Hematopoietic multipotent progenitor cell treated with erythropoietin and hydrocortisone succinate and interleukin-3 and kit ligand, for 8 days (in vitro differentiated cells): ENCODE measurements at regions not wholly inside any gene's neighbourhood (a gene's known extent, or its start where the extent isn't known, plus 50 kb on each side); places are given as distances from the start of the nearest gene placed in this dataset.

Experiments used
- DNase-seq: peaks from one replicate; pipeline ENCODE4 v3.0.0-alpha.2; 2015

DNA sequence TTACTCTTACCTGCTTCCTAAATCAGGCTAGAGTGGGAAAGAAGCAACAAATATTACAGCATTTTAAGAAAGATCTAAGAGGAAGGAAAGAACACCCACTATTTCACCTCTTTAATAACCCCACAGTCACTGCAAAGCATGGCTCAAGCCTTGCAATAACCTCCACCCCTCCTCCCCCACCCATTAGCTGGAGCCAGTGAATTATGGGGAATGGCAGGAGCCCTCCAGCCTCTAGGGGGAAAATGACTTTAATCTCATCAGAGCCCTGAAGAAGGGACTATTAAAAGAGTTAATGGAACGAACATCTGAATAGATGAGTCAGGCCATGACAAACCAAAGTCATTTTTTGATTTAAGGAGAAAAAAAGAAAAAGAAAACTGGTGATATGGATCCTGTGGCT is 630.7 kb upstream of the PLXNA2 start:
- no peak for DNase-seq

DNA sequence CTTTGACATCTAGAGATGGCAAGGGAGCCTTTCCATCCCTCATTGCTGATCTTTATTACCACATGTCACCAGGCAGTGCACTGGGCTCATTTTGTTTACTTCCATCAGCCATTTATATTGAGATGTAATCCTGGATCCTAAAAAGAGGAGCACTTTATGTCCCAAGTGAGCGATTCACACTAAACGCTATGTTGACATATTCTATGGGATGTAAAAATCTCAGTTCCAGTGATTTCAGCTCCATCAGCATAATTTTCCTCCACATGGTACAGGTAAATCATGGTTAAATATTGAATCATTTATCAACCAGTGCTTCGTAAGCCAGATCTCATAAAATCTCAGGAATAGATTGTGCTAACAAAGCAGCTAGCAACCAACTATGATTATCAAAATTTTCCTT is 634.8 kb upstream of the PLXNA2 start:
- DNase-seq = no peak

DNA sequence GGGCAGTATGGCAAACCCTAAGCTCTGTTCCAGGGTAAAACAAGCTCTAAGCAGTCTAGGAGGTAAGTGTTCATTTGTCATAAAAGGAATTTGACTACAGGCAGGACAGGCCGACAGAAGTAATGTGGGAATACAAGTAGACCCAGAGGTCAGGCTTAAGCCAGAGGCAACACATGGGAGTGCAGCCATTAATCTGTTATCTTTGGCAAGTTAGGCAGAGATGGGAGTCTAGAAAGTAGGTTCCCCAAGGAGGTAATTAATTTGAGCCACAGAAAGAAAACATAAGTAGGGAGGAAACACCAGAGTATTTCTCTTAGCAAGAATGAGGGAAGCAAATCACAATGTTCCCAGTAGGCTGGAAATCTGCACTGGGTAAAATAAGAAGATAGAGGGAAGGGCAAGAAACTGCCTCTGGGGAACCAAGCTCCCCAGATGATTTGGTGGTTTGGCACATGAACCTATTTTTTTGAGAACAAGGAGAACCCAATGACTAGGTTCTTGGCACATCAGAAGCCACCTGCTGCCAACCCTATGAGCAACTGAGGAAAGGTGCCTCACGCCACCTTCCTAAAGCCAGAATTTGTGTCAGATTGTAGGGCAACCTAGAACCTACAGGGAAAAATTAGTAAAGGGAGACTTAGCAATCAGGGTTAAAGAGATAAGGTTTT is 636.4 kb upstream of the PLXNA2 start:
- no peak for DNase-seq

DNA sequence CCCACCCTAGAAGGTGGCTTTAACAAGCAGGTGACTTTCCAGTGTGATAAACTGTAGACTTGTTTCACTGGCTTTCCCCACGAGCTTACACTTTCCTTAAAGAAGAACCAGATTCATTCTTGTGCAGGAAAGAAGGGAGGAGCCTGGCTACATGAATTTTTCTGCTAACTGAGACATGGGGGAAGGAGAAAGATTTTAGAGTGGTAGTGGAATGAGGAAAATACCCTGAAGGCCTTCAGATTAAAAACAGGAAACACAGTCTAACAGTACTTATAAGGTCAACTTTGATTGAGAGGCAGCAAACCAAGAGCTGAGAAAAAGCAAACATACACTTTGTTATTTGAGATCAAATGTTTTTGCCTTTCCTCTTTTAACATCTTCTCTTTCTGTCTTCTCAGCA is 640.9 kb upstream of the PLXNA2 start:
- DNase-seq = no peak

DNA sequence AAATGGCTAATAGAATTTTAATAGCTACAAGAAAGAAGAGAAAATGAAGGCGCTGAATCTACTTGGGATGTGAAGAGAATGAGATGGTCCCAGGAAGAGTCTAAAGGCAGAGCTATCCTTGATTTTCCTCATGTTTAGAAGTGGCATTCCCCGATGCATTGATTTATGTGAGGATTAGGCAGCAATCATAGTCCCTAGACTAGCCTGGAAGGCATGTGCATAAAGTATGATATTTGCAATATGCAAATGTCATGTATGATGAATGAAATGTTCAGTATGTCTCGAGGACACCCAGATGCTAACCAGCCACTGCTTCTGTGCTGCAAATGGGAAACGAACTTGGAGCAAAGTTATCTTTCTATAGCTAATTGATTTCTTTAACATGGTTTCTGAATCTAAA is 641.5 kb upstream of the PLXNA2 start:
- DNase-seq = no peak

DNA sequence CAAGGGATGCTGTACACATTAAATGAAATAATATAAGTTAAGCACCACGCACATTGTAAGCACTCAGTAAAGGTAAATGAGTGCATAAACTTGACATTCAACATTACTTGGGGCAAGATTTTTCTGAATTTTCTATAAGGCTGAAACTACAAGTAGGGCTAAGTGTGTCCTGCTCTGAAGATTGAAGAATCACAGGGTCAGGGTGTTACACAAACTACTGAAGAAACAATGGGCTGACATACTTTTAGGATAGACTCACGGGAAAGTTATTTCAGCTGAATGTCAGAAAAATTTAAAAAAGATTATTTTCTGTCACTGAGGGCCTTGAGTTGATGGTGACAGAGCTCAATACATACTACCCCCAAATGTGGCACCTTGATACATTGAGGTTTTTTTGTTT is 644.2 kb upstream of the PLXNA2 start:
- DNase-seq = no peak

DNA sequence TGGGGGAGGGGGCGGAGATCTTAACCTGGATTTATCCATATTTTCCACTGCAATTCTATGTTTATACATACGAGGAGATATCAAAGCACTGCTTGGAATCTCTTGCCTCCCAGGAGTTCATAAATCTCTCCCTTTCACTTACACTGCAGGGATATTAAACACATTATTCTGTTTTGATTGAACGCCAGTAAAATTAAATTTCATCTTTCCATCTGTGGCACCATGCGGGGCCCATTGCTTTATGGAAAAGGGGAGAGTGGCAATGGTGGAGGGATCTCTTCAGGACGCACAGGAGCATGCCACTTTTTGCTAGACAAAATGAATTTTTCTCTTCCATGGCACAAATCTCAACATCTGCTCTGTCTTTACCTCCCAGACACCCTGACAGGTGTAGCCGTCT is 648.0 kb upstream of the PLXNA2 start:
- DNase-seq = no peak

DNA sequence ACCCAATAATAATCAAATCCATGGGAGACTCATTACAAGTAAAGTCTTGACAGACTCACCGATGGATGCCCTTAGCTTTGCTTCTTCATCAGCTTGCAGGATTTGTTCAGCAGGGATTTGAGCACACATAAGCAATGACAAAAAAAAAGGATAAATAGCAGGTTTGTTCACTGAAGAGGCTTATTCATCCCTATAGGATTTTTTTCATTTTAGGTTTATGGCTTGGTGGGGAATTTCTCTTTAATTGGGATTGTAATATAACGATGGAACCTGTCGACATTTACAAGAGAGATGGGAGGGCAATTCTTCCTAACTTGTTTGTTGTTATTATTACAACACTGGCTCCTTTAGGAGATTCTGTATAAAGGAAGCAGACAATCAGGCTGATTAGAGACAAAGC is 649.1 kb upstream of the PLXNA2 start:
- DNase-seq = no peak

DNA sequence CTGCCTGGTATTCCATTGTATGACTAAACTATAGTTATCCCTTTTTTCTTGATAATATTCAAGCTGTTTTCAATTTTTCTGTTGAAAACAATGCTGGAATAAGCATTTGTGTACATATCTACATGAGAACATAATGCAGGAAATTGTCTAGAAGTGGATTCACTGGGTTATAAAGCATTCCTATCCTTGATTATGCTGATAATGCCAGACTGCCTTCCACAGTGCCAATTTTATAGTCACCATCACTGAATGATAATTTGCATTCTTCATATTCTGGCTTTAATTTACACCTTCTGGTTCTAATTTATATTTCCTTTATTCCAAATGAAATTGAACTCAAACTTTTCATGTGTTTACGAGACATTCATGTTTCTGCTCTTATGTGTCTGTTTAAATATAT is 651.0 kb upstream of the PLXNA2 start:
- no peak for DNase-seq

DNA sequence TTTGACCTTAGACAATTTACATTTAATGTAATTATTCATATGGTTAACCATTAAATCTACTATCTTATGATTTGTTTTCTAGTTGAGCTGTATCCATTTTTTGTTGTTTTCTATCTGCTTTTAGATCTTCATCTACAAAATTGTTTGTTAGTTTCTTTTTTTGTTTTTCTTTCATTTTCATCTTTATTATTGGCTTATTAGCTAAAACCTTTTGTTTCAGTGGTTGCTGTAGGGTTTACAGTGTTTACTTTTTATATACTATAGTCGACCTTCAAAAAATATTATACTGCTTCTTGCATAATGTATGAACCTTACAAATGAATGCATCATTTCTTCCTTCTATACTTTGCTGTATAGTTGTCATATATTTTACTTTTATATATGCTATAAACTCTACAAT is 651.6 kb upstream of the PLXNA2 start:
- DNase-seq = no peak

DNA sequence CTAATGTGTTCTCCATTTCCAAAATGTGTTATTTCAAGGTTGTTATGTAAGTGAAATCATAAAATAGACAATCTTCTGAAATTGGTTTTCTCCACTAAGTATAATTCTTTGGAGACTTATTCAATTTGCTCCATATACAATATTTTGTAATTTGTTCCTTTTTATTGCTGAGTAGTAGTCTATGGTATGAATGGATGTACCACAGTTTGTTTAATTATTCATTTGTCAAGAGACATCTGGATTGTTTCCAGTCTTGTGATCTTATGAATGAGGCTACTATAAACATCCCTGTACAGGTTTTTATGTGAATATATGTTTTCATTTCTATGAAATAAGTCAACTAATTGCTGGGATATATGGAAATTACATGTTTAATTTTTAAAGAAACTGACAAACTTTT is 652.6 kb upstream of the PLXNA2 start:
- no peak for DNase-seq

DNA sequence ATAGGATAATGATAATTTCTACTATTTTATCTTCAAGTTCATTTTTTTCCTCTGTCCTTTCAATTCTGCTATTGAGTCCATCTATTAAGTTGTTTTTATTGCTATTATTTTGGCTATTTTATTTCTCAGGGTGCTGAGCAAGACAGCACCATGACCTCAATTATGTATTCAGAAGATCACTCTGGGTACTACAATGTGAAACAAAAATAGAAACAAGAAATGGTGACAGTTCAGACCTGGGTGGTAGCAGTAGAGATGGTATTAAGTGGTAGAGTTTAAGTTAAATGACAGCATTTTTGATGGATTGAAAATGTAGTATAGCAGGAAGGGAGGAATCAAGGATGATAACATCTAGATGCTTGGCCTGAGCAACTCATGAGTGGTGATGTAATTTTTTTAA is 655.3 kb upstream of the PLXNA2 start:
- no peak for DNase-seq

DNA sequence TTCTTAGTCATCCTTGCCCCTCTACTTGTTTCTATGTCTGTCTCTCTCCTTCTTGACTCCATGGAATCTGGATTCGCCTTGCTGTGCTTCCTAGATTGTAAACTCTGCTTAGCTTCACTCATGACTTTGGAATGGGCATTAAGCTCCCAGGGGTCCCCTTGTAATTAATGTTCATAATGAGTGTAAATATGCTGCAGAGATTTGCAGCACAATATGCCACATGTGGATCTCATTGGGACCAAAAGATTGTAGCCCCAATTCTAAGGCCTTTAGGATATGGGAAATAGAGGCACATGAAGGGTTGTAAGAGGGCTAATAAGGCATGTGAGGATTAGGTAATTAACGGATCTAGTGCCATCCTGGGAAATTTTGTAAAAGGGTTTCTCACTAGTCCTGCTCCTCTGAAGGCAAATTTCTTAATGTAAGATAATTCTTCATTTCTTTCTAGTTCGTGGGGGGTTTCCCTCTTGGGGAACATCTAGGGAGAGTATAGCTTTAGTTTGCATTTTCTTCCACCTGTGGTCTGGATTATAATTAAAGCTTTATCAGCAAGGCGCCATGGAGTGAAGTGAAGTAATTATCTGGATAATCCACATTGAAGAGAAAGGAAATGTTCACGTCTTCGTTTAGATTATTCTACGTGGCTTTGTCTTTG is 659.2 kb upstream of the PLXNA2 start:
- DNase-seq = no peak

DNA sequence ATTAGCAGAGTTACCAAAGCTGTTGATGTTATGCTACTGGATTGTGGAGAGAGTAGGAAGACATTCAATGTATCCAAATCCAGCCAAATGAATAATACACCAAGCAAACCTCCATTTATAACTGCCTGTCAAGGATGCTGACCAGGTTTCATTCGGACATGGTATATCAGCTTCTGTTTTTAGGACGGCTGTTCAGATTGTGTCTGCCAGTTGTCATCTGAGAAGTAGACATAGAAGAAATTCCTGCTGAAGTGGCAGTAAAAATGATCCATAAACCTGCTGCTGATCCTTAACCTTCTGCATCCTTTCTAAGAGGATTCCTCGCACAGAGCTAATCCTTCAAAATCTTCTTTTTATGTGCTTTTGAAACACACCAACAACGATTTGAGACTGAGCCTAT is 663.6 kb upstream of the PLXNA2 start:
- DNase-seq = no peak

DNA sequence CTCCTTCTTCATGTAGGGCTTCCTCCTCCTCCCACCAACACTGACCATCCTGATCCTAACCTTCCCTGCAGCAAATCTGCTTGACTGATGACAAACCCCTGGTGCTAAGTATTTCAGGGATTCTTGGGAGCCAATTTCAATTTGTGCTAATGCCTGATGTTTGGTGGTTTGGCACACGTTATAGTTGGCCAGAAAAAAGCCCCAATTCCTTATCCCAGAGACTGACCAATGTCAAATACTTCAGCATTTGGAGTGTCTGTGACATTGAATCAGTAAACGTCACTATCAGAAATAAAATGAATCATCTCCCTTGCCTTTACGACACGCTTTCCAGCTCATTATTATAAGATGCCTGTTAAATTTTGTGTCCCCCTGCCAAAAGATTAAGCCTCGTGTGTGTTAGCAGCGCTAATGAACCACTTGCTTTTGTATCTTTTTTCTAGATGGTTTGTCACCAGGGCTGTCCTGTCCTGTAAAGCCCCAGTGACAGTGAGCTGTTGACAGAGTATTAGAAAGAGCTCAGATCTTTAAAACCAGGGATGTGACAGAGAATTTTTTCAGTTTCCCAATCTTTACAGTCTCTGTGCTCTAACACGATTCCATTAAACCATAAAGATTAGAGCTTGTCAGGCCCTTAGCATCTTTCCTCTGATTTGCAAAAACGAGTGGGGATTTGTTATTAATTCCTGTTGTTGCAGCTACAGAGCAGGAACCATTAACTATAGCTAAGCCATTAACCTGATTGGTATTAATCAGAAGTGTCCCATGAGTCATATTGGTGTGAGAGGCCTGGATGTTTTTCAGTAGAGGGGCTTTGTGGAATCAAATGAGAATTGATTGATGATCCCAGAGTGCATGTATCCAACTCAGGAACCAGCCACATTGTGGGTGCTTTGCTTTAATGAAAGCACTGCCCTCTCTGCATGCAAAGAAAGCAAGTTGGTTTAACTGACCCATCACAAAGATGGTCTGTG is 665.1 kb upstream of the PLXNA2 start:
- no peak for DNase-seq

DNA sequence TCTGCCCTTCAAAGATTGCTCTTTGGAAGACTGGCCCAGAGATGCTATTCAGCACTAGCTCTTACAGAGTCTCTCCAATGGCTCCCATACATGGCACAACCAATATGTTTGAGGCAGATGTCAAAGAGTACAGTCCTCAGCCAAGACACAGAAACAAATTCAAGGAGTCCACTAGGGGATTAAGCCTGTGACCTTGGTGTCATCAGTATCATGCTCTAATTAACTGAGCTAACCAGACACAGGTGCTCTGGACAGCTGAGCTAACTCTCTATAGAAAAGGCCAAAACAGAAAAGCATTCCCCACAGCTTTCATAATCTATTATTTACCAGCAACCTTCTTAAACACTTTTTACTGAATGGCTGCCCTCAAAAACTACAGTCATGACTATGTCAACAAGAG is 666.0 kb upstream of the PLXNA2 start:
- DNase-seq = no peak

DNA sequence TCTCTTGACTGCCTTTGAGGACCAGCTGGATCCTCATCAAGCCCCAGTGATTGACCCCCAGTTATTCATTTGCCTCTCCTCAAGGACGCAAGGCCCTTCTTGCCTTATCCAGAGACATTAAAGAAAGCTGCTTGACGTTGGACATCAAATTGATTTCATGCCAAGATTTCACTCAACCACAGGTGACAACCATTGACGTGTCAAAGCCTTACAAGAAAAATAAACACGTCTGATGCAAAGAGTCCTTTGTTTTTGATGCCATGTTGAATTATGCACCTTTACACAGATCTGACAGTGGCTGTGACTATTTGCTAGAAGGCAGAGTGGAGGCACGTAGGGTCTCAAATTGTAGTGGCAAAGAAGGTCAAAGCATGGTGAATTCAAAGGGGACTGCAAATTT is 666.2 kb upstream of the CAMK1G start:
- DNase-seq = no peak

DNA sequence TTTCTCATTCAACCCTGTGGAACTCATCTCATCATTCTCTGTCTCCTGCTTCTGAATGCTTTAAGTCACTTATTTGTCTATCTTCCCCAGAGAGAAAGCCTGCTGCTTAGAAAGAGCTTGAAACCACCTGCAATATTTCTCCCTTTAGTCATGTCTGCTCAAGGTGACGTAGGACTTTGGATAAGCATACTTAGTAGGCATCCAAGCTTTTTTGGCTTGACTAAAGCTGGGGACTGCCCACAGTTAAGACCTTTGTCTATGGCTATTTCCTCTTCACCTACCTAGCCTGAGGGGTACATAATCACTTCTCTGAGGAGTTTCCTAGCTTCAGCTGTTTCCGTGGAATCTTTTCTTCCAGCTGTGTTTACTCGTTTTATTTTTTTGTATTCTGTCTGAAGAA is 665.8 kb upstream of the CAMK1G start:
- no peak for DNase-seq

DNA sequence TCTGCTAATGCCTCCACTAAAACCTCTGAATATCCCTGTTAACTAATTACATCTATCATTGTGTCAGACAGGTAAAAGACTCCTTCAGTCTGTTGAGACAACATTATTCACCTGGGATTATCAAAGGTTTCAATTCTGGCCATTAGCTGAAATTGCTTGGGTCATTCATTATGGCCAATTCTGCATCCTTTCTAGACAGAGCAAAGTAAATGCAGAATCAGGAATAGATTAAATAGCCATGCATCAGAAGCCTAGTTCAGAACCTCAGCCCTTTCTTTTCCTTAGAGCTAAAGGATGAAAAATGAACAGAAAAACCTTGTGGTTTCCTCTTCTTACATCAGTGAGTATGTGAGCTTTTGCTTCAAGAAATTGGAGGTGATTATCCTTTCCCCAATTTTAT is 665.4 kb upstream of the CAMK1G start:
- DNase-seq = no peak

DNA sequence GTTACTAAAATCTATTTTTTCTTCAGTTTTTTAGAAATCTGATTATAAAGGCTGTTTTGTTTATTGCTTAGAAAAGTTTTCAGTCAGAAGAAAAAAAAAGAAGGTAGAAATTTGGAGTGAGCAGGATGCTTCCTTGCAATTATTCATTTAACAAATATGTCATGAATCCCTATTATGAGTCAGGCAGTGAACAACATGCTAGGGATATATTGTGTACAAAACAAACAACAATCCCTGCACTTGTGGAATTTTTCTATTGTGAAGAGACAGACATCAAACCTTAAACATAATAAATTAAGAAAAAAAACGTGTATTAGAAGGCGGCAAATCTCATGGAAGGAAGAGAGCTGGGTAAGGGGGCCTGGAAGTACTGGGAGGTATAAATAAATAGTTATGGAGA is 664.1 kb upstream of the CAMK1G start:
- DNase-seq = no peak

DNA sequence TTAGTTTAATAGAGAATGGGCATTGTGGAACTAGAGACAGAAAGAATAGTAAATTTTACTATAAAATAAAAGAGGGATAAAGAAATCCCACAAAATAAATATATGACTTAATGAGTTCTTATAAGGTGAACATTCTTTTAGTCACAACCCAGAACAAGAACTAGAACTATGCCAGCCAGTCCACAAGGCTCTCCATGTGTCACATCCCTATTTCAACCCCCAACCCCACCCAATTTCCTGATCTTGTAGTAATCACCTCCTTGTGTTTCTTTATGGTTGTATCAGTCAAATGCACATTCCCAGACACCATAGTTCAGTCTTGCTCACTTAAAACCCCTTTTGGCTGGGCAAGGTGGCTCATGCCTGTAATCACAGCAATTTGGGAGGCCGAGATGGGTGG is 662.3 kb upstream of the CAMK1G start:
- DNase-seq = no peak

DNA sequence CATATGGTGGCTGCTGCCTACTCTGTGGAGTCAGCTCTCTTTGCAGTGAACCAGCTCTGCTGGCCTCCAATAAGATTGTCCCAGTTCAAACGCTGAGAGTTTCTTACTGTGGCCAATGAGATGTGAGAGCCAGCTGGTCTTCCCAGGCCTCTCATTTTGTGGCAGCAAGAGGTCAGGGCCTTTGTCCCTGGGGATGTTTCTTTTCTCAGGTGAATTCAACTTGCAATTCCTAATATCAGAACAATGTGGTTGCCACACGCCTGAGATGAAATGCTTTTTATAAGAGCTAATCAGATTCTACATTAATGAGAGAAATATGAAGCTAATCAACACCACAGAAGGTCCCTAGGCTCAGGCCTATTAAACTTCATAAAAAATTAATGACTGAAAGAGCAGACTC is 660.1 kb upstream of the CAMK1G start:
- DNase-seq = no peak

DNA sequence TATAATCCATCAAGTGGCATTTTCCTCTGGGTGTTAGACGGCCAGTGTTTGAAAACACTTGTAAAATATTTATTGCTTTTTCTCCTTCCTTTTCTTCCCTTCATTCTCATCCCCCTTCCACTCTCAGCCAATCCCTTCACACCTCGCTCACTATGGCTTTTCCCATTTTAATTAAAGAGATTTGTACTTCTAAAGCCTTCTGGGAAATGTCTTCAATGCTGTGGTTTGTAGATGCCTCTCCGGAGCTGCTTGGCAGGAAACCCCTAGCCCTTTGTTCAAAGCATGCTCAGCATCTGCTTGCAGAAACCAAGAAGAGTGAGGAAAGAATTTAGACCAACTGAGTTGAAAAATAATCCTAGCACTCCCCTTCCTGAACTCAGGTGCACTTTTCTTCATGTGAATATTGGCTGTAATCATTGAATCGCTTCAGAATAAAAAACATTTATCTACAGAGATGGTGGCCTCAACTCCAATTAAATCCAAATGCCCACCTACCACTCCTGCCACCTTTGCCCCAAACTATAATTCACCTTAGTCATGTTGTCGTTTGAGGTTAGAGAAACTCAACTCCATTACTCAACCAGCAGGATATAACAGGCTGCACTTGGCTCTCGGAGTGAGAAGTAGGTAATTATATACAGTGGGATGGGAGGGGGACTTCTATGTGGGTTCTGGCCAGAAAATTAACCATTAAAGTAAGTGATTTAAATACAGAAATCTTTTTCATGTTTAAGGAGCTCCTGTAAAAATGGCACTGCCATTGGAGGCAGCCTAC is 659.4 kb upstream of the CAMK1G start:
- no peak for DNase-seq
